GM10248 (cell line): ENCODE measurements at regions not wholly inside any gene's neighbourhood (a gene's known extent, or its start where the extent isn't known, plus 50 kb on each side); places are given as distances from the start of the nearest gene placed in this dataset.

Experiments
- CTCF ChIA-PET: fragments of 300-600 bp; sonication (Branson Sonifier 250); formaldehyde crosslinking; extraction: SDS; loops from one replicate; lab custom pipeline; 2021; ENCODE audit warnings: antibody characterized with exemption; lab: Yijun Ruan, JAX
- POLR2A ChIA-PET: fragments of 350-650 bp; sonication (Branson Sonifier 250); formaldehyde crosslinking; extraction: SDS; loops from one replicate; lab custom pipeline; 2020; ENCODE audit warnings: antibody characterized with exemption; lab: Yijun Ruan, JAX
- DNase-seq: peaks from one replicate; pipeline ENCODE4 v3.0.0; 2012; ENCODE audit errors: extremely low spot score
- CTCF ChIP-seq: IDR thresholded peaks from 2 replicates; pipeline ENCODE4 v1.5.1; 2012; ENCODE audit warnings: mild to moderate bottlenecking, low read depth; ENCODE audit errors: extremely low read depth, missing control alignments, control extremely low read depth

- POLR2A ChIA-PET, result no interaction called here
- no peak for TF ChIP-seq CTCF
Observed at GRCh38 chr16:26658915-26659314, 407.8 kb upstream of the C16orf82 start.

GRCh38 chr16:26664086-26664485 is 402.6 kb upstream of the C16orf82 start:
- CTCF ChIA-PET, result interaction anchor here (1.4 kb wide), 1 partner anchor 12 kb away, joined by 3 read pairs; no protein-coding TSS in a partner anchor
- POLR2A ChIA-PET, result no interaction called here

More at GRCh38 chr16:26658915-26659314, 407.8 kb upstream of the C16orf82 start:
- CTCF ChIA-PET, result no interaction called here
- DNase-seq, result no peak

GRCh38 chr16:26665166-26665939 is 401.4 kb upstream of the C16orf82 start:
- DNase-seq, result no peak
- POLR2A ChIA-PET, result no interaction called here
- CTCF ChIA-PET, result interaction anchor here (1.4 kb wide), 1 partner anchor 11 kb away, joined by 3 read pairs; no protein-coding TSS in a partner anchor
- TF ChIP-seq CTCF, result no peak

More at GRCh38 chr16:26664086-26664485, 402.6 kb upstream of the C16orf82 start:
- TF ChIP-seq CTCF, result no peak
- DNase-seq, result no peak

GRCh38 chr16:26666486-26666885 is 400.2 kb upstream of the C16orf82 start:
- CTCF ChIA-PET, result no interaction called here

GRCh38 chr16:26667307-26667706 is 399.4 kb upstream of the C16orf82 start:
- TF ChIP-seq CTCF, result no peak
- CTCF ChIA-PET, result no interaction called here
- POLR2A ChIA-PET, result no interaction called here
- no peak for DNase-seq

More at GRCh38 chr16:26666486-26666885, 400.2 kb upstream of the C16orf82 start:
- no peak for DNase-seq
- no peak for TF ChIP-seq CTCF
- POLR2A ChIA-PET, result no interaction called here

- POLR2A ChIA-PET, result no interaction called here
- TF ChIP-seq CTCF, result no peak
- no peak for DNase-seq
- CTCF ChIA-PET, result no interaction called here
Observed at GRCh38 chr16:26668026-26668425, 398.7 kb upstream of the C16orf82 start.

GRCh38 chr16:26672206-26672605 is 394.5 kb upstream of the C16orf82 start:
- no peak for DNase-seq
- TF ChIP-seq CTCF, result no peak
- ChIA-PET POLR2A (no interaction called here), CTCF (no interaction called here)
